PFSK-1 (cell line): ENCODE measurements at regions not wholly inside any gene's neighbourhood (a gene's known extent, or its start where the extent isn't known, plus 50 kb on each side); places are given as distances from the start of the nearest gene placed in this dataset.

Source experiments
- POLR2AphosphoS5 ChIP-seq: IDR thresholded peaks from 2 replicates; pipeline ENCODE4 v1.6.1; 2012; ENCODE audit warnings: low read depth, mild to moderate bottlenecking, control low read depth, low read length, moderate library complexity
- TF ChIP-seq, protein P1 (sequence below), 2 experiments: IDR thresholded peaks; 2 replicates each; pipeline versions ENCODE4 v1.6.1 to v1.8.0; 2011 to 2012; ENCODE audit warnings: low read depth in 2 of 2, low read length in 2 of 2, control low read depth in 1 of 2, inconsistent platforms in 1 of 2, mild to moderate bottlenecking in 1 of 2, moderate library complexity in 1 of 2; ENCODE audit not compliant: insufficient read depth in 1 of 2

- no peak for TF ChIP-seq POLR2AphosphoS5
- TF ChIP-seq, protein P1, sequence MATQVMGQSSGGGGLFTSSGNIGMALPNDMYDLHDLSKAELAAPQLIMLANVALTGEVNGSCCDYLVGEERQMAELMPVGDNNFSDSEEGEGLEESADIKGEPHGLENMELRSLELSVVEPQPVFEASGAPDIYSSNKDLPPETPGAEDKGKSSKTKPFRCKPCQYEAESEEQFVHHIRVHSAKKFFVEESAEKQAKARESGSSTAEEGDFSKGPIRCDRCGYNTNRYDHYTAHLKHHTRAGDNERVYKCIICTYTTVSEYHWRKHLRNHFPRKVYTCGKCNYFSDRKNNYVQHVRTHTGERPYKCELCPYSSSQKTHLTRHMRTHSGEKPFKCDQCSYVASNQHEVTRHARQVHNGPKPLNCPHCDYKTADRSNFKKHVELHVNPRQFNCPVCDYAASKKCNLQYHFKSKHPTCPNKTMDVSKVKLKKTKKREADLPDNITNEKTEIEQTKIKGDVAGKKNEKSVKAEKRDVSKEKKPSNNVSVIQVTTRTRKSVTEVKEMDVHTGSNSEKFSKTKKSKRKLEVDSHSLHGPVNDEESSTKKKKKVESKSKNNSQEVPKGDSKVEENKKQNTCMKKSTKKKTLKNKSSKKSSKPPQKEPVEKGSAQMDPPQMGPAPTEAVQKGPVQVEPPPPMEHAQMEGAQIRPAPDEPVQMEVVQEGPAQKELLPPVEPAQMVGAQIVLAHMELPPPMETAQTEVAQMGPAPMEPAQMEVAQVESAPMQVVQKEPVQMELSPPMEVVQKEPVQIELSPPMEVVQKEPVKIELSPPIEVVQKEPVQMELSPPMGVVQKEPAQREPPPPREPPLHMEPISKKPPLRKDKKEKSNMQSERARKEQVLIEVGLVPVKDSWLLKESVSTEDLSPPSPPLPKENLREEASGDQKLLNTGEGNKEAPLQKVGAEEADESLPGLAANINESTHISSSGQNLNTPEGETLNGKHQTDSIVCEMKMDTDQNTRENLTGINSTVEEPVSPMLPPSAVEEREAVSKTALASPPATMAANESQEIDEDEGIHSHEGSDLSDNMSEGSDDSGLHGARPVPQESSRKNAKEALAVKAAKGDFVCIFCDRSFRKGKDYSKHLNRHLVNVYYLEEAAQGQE (IDR thresholded peaks at IDR 0.05; ENCODE audit: insufficient read depth in 1 of 2, low read depth in 2 of 2, low read length in 2 of 2) = no peak
Observed at GRCh38 chr5:165370794-165371193, 1865.4 kb downstream of the MAT2B start.
